Prostate gland (tissue), 2 donors: ENCODE measurements at regions not wholly inside any gene's neighbourhood (a gene's known extent, or its start where the extent isn't known, plus 50 kb on each side); places are given as distances from the start of the nearest gene placed in this dataset.

Experiments
- DNase-seq: peaks from one replicate; pipeline ENCODE4 v3.0.0-alpha.2; 2019; ENCODE audit warnings: low spot score
- H3K27ac ChIP-seq, 2 donors: fragments of 200-600 bp; sonication (generic); 2 replicates each; pipeline ENCODE4 v1.5.1; 2017 to 2019
- H3K27me3 ChIP-seq: fragments of 200-600 bp; sonication (generic); replicated peaks from 2 replicates; pipeline ENCODE4 v1.5.1; 2019; ENCODE audit not compliant: insufficient read depth
- H3K36me3 ChIP-seq, 2 donors: fragments of 200-600 bp; sonication (generic); 1 replicate in 1 of 2; 2 replicates in 1 of 2; pipeline versions ENCODE4 v1.5.1 to v1.8.1; 2017 to 2019
- H3K4me1 ChIP-seq: fragments of 200-600 bp; sonication (generic); replicated peaks from 2 replicates; pipeline ENCODE4 v1.5.1; 2019
- H3K4me3 ChIP-seq, 2 donors: fragments of 200-600 bp; sonication (generic); 2 replicates each; pipeline ENCODE4 v1.5.1; 2017 to 2019
- H3K9me3 ChIP-seq: fragments of 200-600 bp; sonication (generic); 2 replicates; pipeline ENCODE4 v1.5.1; 2017
- POLR2A ChIP-seq: fragments of 450-650 bp; IDR thresholded peaks from one replicate; pipeline ENCODE4 v1.6.1; 2016; ENCODE audit warnings: antibody characterized with exemption, mild to moderate bottlenecking
- POLR2AphosphoS5 ChIP-seq: sonication (generic); formaldehyde crosslinking; IDR thresholded peaks from one replicate; pipeline ENCODE4 v1.6.1; 2017; ENCODE audit warnings: antibody characterized with exemption
- WGBS: methylation state at CpG from one replicate; pipeline ENCODE4 v1.1.5; 2018; 5-methylcytosine and 5-hydroxymethylcytosine counted together
- intact Hi-C: fragments of 100-400 bp; cut with DNase I; formaldehyde crosslinking; loops from one replicate; pipeline ENCODE4 v1.14.2; 2022
- TF ChIP-seq, protein P1 (sequence below), 4 experiments: fragments of 200-600 bp in 2 of 4; fragments of 450-650 bp in 2 of 4; sonication (generic) in 2 of 4; IDR thresholded peaks; 1 replicate in 3 of 4; 2 replicates in 1 of 4; pipeline ENCODE4 v1.5.1; 2016 to 2019; ENCODE audit warnings: antibody characterized with exemption in 4 of 4, mild to moderate bottlenecking in 2 of 4, moderate library complexity in 2 of 4

DNA sequence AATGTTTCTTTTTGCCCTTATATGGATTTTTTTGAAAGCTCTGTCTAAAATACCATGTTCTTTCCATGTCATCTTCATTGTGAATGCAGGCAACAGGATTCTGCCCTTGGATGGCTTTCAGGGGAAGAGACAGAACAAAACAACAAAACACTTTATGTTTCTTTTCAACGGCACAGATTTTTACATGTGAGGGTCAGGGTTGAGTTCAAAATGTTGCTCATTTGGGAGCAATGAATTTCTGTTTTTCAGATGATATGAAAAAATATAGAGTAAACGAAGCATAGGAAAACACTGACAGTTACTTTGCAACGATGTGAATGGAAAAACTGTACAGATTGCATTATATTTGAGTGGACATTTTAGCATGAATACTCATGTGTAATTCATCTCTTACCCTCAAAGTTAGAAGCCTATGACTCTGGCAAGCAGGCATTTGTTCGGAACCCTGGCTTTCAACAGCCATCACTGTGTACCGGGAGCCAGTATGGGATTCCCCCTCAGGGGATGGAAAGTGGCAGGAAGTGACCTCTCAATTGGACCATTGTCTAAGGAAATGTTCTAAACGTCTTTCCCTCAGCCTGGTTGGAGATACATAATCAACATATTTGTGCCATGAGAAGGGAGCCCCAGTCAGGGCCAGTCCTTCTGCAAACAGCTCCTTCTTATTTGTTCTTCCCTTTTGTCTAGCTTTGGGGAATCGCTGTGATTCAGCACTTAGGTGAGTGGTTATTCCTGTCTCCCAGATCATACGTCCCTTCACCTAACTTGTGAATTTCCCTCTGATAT lies 153.9 kb upstream of the MEF2C start:
- H3K4me1 ChIP-seq: no peaks in the 10 kb centered on the region
- WGBS: 50% methylated on average over 8 of the region's 8 CpGs
- TF ChIP-seq POLR2A (no peak), POLR2AphosphoS5 (no peak)
- TF ChIP-seq, protein P1, sequence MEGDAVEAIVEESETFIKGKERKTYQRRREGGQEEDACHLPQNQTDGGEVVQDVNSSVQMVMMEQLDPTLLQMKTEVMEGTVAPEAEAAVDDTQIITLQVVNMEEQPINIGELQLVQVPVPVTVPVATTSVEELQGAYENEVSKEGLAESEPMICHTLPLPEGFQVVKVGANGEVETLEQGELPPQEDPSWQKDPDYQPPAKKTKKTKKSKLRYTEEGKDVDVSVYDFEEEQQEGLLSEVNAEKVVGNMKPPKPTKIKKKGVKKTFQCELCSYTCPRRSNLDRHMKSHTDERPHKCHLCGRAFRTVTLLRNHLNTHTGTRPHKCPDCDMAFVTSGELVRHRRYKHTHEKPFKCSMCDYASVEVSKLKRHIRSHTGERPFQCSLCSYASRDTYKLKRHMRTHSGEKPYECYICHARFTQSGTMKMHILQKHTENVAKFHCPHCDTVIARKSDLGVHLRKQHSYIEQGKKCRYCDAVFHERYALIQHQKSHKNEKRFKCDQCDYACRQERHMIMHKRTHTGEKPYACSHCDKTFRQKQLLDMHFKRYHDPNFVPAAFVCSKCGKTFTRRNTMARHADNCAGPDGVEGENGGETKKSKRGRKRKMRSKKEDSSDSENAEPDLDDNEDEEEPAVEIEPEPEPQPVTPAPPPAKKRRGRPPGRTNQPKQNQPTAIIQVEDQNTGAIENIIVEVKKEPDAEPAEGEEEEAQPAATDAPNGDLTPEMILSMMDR (IDR thresholded peaks at IDR 0.05): no peak
- intact Hi-C loops: no loop called here
- H3K9me3 ChIP-seq: no peaks in the 10 kb centered on the region
- no peak overlapping the region for H3K4me3 ChIP-seq
- no peaks in the 10 kb centered on the region for H3K36me3 ChIP-seq
- no peak for DNase-seq
- H3K27me3 ChIP-seq: no peaks in the 10 kb centered on the region
- no peak overlapping the region for H3K27ac ChIP-seq

DNA sequence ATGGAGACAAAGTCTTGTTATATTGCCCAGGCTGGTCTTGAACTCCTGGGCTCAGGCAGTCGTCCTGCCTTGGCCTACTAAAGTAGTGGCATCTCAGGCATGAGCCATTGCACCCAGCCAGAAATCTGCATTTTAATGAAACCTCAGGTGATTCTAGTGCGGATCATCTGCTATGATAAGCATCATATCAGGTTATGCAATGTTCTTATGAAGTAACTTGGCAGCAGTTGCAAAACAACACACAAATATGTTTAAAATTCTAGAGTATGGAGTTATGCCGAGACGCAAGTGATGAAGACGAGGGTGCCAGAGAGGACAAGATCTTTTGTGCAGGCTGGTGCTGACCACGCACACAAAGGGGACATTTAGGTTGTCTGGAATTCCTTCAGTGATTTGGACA lies 153.2 kb upstream of the MEF2C start:
- no peaks in the 10 kb centered on the region for H3K36me3 ChIP-seq
- H3K27ac ChIP-seq: no peak overlapping the region
- TF ChIP-seq POLR2AphosphoS5 (no peak), POLR2A (no peak)
- TF ChIP-seq, protein P1 (IDR thresholded peaks at IDR 0.05): no peak
- no peaks in the 10 kb centered on the region for H3K27me3 ChIP-seq
- no peak for DNase-seq
- H3K4me1 ChIP-seq: no peaks in the 10 kb centered on the region
- no peaks in the 10 kb centered on the region for H3K9me3 ChIP-seq
- WGBS: 69% methylated on average over 6 of the region's 6 CpGs
- no peak overlapping the region for H3K4me3 ChIP-seq
- intact Hi-C loops: no loop called here

DNA sequence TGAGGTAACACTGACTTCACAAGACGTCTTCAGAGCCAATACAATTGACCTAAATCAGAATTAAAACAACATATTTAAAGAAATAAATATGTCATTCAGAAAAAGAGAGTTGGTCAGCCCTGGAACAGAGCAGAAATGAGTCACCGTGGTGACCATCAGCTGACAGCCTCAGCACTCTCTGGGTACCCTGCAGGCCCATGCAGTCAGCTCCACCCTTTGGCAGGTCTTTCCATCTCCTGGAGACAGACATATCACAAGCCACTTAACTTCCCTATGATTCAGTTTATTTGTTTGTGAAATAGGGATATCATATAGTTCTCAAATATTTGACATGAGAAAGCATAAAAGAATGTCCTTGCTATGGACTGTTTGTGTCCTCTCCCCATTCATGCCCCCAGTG lies 151.6 kb upstream of the MEF2C start:
- WGBS: 85% methylated on average over 2 of the region's 2 CpGs
- no peak for TF ChIP-seq POLR2A
- TF ChIP-seq, protein P1 (IDR thresholded peaks at IDR 0.05): no peak
- intact Hi-C loops: no loop called here

GRCh38 chr5:89030798-89031197 lies 147.8 kb upstream of the MEF2C start:
- 92% methylated on average over 3 of the region's 3 CpGs for WGBS
- Histone ChIP-seq H3K27ac (no peak overlapping the region), H3K4me3 (no peak overlapping the region), H3K27me3 (no peaks in the 10 kb centered on the region), H3K9me3 (no peaks in the 10 kb centered on the region), H3K36me3 (no peaks in the 10 kb centered on the region), H3K4me1 (no peaks in the 10 kb centered on the region)
- intact Hi-C loops: no loop called here
- no peak for DNase-seq
- TF ChIP-seq POLR2A (no peak), POLR2AphosphoS5 (no peak)
- TF ChIP-seq, protein P1 (IDR thresholded peaks at IDR 0.05): no peak

More for the DNA sequence above, 151.6 kb upstream of the MEF2C start:
- Histone ChIP-seq H3K27ac (no peak overlapping the region), H3K4me3 (no peak overlapping the region), H3K27me3 (no peaks in the 10 kb centered on the region), H3K9me3 (no peaks in the 10 kb centered on the region), H3K36me3 (no peaks in the 10 kb centered on the region), H3K4me1 (no peaks in the 10 kb centered on the region)
- no peak for DNase-seq

DNA sequence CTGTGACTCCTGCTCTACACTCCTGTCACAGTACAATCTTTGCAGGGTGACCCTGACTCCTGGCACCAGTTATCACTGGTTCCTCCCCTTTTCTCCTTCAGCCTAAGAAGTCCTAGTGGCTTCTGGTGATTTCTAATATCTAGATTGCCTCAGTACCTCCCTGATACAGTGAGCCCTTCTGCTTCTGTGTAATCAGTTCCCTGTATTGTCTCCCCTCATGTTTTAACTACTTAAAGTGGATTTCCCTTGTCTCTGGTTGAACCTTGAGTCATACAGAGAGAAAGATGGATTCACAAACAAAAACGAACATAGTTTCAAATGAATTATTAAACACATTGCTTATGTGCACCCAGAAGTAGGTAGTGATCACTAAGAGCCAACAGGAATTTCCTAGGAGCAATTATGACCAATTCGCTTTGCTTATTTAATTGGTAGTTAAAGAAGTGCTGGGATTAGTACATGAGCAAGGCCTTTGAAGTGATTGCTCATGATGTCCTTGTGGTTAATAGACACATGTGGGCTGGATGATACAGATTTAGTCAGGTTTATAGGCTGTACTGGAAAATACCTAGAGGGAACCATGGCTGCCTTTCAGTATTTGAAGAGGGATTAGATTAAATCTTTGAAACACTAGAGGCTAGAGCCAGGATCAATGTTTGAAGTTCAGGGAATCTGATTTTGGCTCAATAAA lies 145.8 kb upstream of the MEF2C start:
- H3K4me3 ChIP-seq: no peak overlapping the region
- 56% methylated on average over 2 of the region's 2 CpGs for WGBS
- no peak overlapping the region for H3K27ac ChIP-seq
- DNase-seq: no peak
- TF ChIP-seq, protein P1 (IDR thresholded peaks at IDR 0.05): no peak
- TF ChIP-seq POLR2A: no peak
- no peak for TF ChIP-seq POLR2AphosphoS5
- no peaks in the 10 kb centered on the region for H3K36me3 ChIP-seq
- intact Hi-C loops: no loop called here
- no peaks in the 10 kb centered on the region for H3K4me1 ChIP-seq
- no peaks in the 10 kb centered on the region for H3K9me3 ChIP-seq
- no peaks in the 10 kb centered on the region for H3K27me3 ChIP-seq
